GM23338 (cell line): ENCODE measurements at regions not wholly inside any gene's neighbourhood (a gene's known extent, or its start where the extent isn't known, plus 50 kb on each side); places are given as distances from the start of the nearest gene placed in this dataset.

Experiments used
- ATAC-seq: fragments of 200-7000 bp; cut with Tn5 transposase; 3 replicates; pipeline ENCODE4 v1.9.1; 2020
- DNase-seq: peaks from one replicate; pipeline ENCODE4 v3.0.0-alpha.2; 2015; ENCODE audit warnings: low spot score
- H2AFZ ChIP-seq: fragments of 200-600 bp; sonication (generic); 2 replicates; pipeline ENCODE4 v1.8.0; 2016; ENCODE audit warnings: antibody characterized with exemption, mild to moderate bottlenecking, moderate library complexity
- H3F3A ChIP-seq: fragments of 200-600 bp; sonication (generic); replicated peaks from 2 replicates; pipeline ENCODE4 v1.8.0; 2017; ENCODE audit warnings: antibody characterized with exemption, mixed run types, low read depth
- H3K27ac ChIP-seq: fragments of 200-600 bp; sonication (generic); 2 replicates; pipeline ENCODE4 v1.6.1; 2016; ENCODE audit warnings: low read depth
- H3K27me3 ChIP-seq: fragments of 200-600 bp; sonication (generic); 2 replicates; pipeline ENCODE4 v1.8.0; 2016; ENCODE audit warnings: mild to moderate bottlenecking, mixed run types, moderate library complexity; ENCODE audit not compliant: insufficient read depth
- H3K36me3 ChIP-seq: fragments of 200-600 bp; sonication (generic); 2 replicates; pipeline ENCODE4 v1.8.0; 2016; ENCODE audit warnings: mild to moderate bottlenecking; ENCODE audit not compliant: insufficient read depth
- H3K4me1 ChIP-seq: fragments of 200-600 bp; sonication (generic); 2 replicates; pipeline ENCODE4 v1.8.0; 2016; ENCODE audit warnings: mild to moderate bottlenecking, moderate library complexity; ENCODE audit not compliant: insufficient read depth
- H3K4me2 ChIP-seq: fragments of 200-600 bp; sonication (generic); 2 replicates; pipeline ENCODE4 v1.7.1; 2017; ENCODE audit warnings: mixed run types
- H3K4me3 ChIP-seq: fragments of 200-600 bp; sonication (generic); 2 replicates; pipeline ENCODE4 v1.6.1; 2016; ENCODE audit warnings: mixed run types
- H3K79me2 ChIP-seq: fragments of 200-600 bp; sonication (generic); replicated peaks from 2 replicates; pipeline ENCODE4 v1.8.0; 2017; ENCODE audit warnings: mild to moderate bottlenecking; ENCODE audit not compliant: insufficient read depth
- H3K9me2 ChIP-seq: fragments of 200-600 bp; sonication (generic); 2 replicates; pipeline ENCODE4 v1.8.0; 2017; ENCODE audit not compliant: insufficient read depth
- H4K20me1 ChIP-seq: fragments of 200-600 bp; sonication (generic); replicated peaks from 2 replicates; pipeline ENCODE4 v1.8.0; 2017; ENCODE audit warnings: mild to moderate bottlenecking; ENCODE audit not compliant: insufficient read depth
- H3K27ac Mint-ChIP-seq: 2 replicates; pipeline ENCODE4 v1.8.0; 2020; ENCODE audit warnings: inconsistent platforms, mild to moderate bottlenecking, moderate library complexity, mixed read lengths
- H3K27me3 Mint-ChIP-seq: 3 replicates; pipeline ENCODE4 v1.8.0; 2022; ENCODE audit warnings: low read depth, mild to moderate bottlenecking, moderate library complexity, mixed read lengths, inconsistent platforms; ENCODE audit not compliant: insufficient read depth, poor library complexity
- H3K36me3 Mint-ChIP-seq: 3 replicates; pipeline ENCODE4 v1.8.0; 2021; ENCODE audit warnings: low read depth, mild to moderate bottlenecking, inconsistent platforms, moderate library complexity, mixed read lengths
- H3K4me1 Mint-ChIP-seq: 3 replicates; pipeline ENCODE4 v1.8.0; 2020; ENCODE audit warnings: mild to moderate bottlenecking, inconsistent platforms, mixed read lengths
- H3K4me3 Mint-ChIP-seq: 3 replicates; pipeline ENCODE4 v1.8.0; 2021; ENCODE audit warnings: moderate library complexity, mild to moderate bottlenecking, inconsistent platforms, mixed read lengths
- H3K9me3 Mint-ChIP-seq: 3 replicates; pipeline ENCODE4 v1.8.0; 2020; ENCODE audit warnings: moderate library complexity, mild to moderate bottlenecking, inconsistent platforms, mixed read lengths
- NANOG ChIP-seq: IDR thresholded peaks from 2 replicates; pipeline ENCODE4 v1.6.1; 2016; ENCODE audit warnings: antibody characterized with exemption, borderline replicate concordance
- STAT1 ChIP-seq: IDR thresholded peaks from one replicate; pipeline ENCODE4 v1.6.1; 2016; ENCODE audit warnings: antibody characterized with exemption; ENCODE audit not compliant: unreplicated experiment
- ZNF114 ChIP-seq: fragments of 250-450 bp; sonication (Bioruptor Pico); IDR thresholded peaks from 2 replicates; pipeline ENCODE4 v1.5.0; 2020; ENCODE audit warnings: mild to moderate bottlenecking, moderate library complexity
- ZNF331 ChIP-seq: fragments of 250-450 bp; sonication (Bioruptor Pico); IDR thresholded peaks from 2 replicates; pipeline ENCODE4 v1.5.0; 2020; ENCODE audit warnings: low read depth, mild to moderate bottlenecking, moderate library complexity
- TF ChIP-seq, protein P1 (sequence below): fragments of 250-450 bp; sonication (Bioruptor Pico); IDR thresholded peaks from 2 replicates; pipeline ENCODE4 v1.5.0; 2020; ENCODE audit warnings: mild to moderate bottlenecking, moderate library complexity
- TF ChIP-seq, protein P2 (sequence below): IDR thresholded peaks from 2 replicates; pipeline ENCODE4 v1.6.1; 2016; ENCODE audit warnings: antibody characterized with exemption

DNA sequence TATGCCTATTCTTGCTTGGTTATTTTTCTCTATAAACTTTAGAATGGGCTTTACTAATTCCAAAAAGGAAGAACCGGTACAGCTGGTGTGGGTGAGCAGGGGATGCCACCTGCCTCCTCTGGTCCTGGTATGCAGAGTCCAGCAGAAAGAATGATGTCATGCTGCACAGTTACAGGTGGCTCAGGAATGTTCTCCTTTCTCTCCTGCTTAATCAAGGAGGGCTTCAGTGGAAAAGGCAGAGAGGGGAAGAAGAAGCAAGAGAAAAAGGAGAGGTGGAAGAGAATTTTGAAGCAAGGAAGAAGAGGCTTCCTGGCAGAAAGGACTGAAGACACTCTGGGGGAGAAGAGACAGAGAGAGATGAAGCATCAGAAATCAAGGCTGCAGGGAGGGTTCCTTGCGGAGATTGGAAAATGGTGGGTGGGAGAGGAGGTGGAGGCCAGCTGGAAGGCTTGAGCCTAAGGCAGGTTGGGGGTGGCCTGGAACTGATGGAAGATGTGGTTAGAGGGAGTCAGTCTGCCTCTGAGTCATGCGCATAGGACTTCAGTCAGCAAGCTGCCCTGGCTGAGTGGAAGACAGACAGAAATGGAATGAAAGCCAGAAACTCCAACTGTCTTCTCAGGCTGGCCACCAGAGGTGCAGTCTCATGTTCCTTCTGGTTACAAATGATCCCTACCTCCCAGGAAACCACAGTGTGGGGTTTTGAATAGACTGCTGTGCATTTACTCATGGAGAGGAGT is 64.6 kb upstream of the CRHR1 start (continued):
- TF ChIP-seq STAT1 (no peak), NANOG (no peak), ZNF331 (CRISPR knock-in tag) (no peak), ZNF114 (no peak)
- TF ChIP-seq, protein P1, sequence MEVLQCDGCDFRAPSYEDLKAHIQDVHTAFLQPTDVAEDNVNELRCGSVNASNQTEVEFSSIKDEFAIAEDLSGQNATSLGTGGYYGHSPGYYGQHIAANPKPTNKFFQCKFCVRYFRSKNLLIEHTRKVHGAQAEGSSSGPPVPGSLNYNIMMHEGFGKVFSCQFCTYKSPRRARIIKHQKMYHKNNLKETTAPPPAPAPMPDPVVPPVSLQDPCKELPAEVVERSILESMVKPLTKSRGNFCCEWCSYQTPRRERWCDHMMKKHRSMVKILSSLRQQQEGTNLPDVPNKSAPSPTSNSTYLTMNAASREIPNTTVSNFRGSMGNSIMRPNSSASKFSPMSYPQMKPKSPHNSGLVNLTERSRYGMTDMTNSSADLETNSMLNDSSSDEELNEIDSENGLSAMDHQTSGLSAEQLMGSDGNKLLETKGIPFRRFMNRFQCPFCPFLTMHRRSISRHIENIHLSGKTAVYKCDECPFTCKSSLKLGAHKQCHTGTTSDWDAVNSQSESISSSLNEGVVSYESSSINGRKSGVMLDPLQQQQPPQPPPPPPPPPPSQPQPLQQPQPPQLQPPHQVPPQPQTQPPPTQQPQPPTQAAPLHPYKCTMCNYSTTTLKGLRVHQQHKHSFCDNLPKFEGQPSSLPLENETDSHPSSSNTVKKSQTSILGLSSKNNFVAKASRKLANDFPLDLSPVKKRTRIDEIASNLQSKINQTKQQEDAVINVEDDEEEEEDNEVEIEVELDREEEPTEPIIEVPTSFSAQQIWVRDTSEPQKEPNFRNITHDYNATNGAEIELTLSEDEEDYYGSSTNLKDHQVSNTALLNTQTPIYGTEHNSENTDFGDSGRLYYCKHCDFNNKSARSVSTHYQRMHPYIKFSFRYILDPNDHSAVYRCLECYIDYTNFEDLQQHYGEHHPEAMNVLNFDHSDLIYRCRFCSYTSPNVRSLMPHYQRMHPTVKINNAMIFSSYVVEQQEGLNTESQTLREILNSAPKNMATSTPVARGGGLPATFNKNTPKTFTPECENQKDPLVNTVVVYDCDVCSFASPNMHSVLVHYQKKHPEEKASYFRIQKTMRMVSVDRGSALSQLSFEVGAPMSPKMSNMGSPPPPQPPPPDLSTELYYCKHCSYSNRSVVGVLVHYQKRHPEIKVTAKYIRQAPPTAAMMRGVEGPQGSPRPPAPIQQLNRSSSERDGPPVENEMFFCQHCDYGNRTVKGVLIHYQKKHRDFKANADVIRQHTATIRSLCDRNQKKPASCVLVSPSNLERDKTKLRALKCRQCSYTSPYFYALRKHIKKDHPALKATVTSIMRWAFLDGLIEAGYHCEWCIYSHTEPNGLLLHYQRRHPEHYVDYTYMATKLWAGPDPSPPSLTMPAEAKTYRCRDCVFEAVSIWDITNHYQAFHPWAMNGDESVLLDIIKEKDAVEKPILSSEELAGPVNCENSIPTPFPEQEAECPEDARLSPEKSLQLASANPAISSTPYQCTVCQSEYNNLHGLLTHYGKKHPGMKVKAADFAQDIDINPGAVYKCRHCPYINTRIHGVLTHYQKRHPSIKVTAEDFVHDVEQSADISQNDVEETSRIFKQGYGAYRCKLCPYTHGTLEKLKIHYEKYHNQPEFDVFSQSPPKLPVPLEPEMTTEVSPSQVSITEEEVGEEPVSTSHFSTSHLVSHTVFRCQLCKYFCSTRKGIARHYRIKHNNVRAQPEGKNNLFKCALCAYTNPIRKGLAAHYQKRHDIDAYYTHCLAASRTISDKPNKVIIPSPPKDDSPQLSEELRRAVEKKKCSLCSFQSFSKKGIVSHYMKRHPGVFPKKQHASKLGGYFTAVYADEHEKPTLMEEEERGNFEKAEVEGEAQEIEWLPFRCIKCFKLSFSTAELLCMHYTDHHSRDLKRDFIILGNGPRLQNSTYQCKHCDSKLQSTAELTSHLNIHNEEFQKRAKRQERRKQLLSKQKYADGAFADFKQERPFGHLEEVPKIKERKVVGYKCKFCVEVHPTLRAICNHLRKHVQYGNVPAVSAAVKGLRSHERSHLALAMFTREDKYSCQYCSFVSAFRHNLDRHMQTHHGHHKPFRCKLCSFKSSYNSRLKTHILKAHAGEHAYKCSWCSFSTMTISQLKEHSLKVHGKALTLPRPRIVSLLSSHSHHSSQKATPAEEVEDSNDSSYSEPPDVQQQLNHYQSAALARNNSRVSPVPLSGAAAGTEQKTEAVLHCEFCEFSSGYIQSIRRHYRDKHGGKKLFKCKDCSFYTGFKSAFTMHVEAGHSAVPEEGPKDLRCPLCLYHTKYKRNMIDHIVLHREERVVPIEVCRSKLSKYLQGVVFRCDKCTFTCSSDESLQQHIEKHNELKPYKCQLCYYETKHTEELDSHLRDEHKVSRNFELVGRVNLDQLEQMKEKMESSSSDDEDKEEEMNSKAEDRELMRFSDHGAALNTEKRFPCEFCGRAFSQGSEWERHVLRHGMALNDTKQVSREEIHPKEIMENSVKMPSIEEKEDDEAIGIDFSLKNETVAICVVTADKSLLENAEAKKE = peak; percentile 3; the same call in 1 of the 2 replicates

DNA sequence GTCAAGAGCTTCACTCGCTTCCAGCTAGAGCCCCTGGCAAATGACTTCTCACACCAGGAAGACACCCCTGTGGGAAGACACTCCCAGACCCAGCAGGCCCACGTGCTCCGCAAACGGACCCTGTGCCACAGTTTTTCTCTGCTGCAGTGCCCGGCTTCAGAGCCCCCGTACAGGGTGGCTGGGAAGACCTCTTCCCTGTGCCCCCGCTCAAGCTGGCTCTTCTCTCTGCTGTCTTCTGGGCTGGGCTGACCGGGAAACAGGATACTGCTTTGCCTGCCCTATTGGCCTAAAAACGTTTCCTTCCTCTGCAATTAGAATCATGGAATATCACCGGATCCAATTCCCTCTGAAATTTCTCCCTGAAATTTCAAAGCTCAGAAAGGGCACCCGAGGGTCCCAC is 63.7 kb upstream of the CRHR1 start:
- no peaks in the 10 kb centered on the region for H3F3A ChIP-seq
- H2AFZ ChIP-seq = no peak overlapping the region
- H3K27me3 ChIP-seq = 0 out of 2 replicates have a peak, but pooled peaks cover 2% of the 10 kb centered on the region
- no peaks in the 10 kb centered on the region for H3K36me3 ChIP-seq
- Mint-ChIP-seq H3K4me3 (no peak overlapping the region), H3K36me3 (no peaks in the 10 kb centered on the region), H3K4me1 (peaks cover 10% of the 10 kb centered on the region), H3K27ac (no peak overlapping the region), H3K9me3 (peaks cover 4% of the 10 kb centered on the region; the same call in 2 of the 3 replicates), H3K27me3 (peaks cover 5% of the 10 kb centered on the region)
- H3K79me2 ChIP-seq = no peaks in the 10 kb centered on the region
- no peak overlapping the region for H3K27ac ChIP-seq
- no peak overlapping the region for H3K4me2 ChIP-seq
- ATAC-seq (no peak), DNase-seq (no peak)
- H3K9me2 ChIP-seq = no peaks in the 10 kb centered on the region
- H3K4me3 ChIP-seq = no peak overlapping the region
- H3K4me1 ChIP-seq = 0 out of 2 replicates have a peak, but pooled peaks cover 9% of the 10 kb centered on the region
- no peaks in the 10 kb centered on the region for H4K20me1 ChIP-seq
- TF ChIP-seq, protein P2, sequence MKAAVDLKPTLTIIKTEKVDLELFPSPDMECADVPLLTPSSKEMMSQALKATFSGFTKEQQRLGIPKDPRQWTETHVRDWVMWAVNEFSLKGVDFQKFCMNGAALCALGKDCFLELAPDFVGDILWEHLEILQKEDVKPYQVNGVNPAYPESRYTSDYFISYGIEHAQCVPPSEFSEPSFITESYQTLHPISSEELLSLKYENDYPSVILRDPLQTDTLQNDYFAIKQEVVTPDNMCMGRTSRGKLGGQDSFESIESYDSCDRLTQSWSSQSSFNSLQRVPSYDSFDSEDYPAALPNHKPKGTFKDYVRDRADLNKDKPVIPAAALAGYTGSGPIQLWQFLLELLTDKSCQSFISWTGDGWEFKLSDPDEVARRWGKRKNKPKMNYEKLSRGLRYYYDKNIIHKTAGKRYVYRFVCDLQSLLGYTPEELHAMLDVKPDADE = no peak
- TF ChIP-seq, protein P1 = no peak
